HEK293 (cell line): ENCODE measurements at regions not wholly inside any gene's neighbourhood (a gene's known extent, or its start where the extent isn't known, plus 50 kb on each side); places are given as distances from the start of the nearest gene placed in this dataset.

ENCODE experiments used
- CTCF ChIP-seq: fragments of 450-650 bp; formaldehyde crosslinking; IDR thresholded peaks from 2 replicates; pipeline ENCODE4 v1.5.1; 2016; ENCODE audit warnings: missing biosample characterization, missing genetic modification characterization
- PRDM1 ChIP-seq: fragments of 450-650 bp; formaldehyde crosslinking; IDR thresholded peaks from 2 replicates; pipeline ENCODE4; 2016; ENCODE audit warnings: missing biosample characterization, missing genetic modification characterization
- REST ChIP-seq: fragments of 450-650 bp; formaldehyde crosslinking; IDR thresholded peaks from 2 replicates; pipeline ENCODE4 v1.5.1; 2016; ENCODE audit warnings: missing biosample characterization, missing genetic modification characterization
- ZNF501 ChIP-seq: fragments of 450-650 bp; formaldehyde crosslinking; IDR thresholded peaks from 2 replicates; pipeline ENCODE4 v1.5.1; 2016; ENCODE audit warnings: missing biosample characterization, missing genetic modification characterization

DNA sequence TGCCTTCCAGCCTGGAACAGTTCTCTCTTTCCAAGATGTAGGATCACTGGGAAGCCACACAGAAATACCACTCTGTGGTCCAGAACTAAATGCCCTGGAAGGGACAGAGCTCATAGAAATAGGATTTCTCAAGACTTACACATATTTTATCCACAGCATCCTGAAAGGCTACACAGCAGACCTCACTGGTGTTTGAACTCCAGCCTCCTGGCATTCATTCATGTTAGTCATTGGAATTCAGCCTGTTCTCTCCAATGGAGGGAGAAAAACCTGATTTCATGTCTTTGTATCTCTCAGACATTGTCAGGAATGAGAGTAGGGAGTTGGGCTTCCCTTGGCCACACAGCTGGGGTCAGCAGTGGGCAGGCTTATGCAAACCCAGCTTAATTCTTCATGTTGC, 121.1 kb upstream of the PPP2R3A start:
- TF ChIP-seq REST (tag by site-specific recombination) (no peak), PRDM1 (no peak), ZNF501 (no peak), CTCF (tag by site-specific recombination) (no peak)
